ENCODE measurements at regions not wholly inside any gene's neighbourhood (a gene's known extent, or its start where the extent isn't known, plus 50 kb on each side); places are given as distances from the start of the nearest gene placed in this dataset.
A peak's percentile ranks its signal among the peaks of the same experiment; 100 is the strongest.
"Not testable (repeated sequence)": the region's sequence is repeated elsewhere in the genome, so short reads cannot be mapped to it uniquely, and the experiment has no call there.

- Histone ChIP-seq H3K27ac (no peak overlapping the region), H3K9me3 (peaks cover 0 to 8% (median 0%) of the 10 kb centered on the region in 4 donors), H3K4me1 (no peaks in the 10 kb centered on the region), H3K4me3 (no peak overlapping the region), H3K36me3 (no peaks in the 10 kb centered on the region), H3K27me3 (no peaks in the 10 kb centered on the region)
- DNase-seq (ENCODE audit: low spot score in 2 of 2), result no peak
- TF ChIP-seq POLR2A (IDR thresholded peaks at IDR 0.05), result no peak
- TF ChIP-seq CTCF (IDR thresholded peaks at IDR 0.05), result no peak
- no peak for TF ChIP-seq EP300 (IDR thresholded peaks at IDR 0.05)
Observed at GRCh38 chr11:57057561-57057960, 68.8 kb downstream of the OR5AK2 start.

- H3K9me3 ChIP-seq, result peaks cover 0 to 26% (median 0%) of the 10 kb centered on the region in 4 donors
- WGBS, 2 donors, result 86 to 95% methylated on average over 7 of the region's 7 CpGs
- not testable (repeated sequence) for H3K4me3 ChIP-seq; H3K4me1 ChIP-seq; DNase-seq (ENCODE audit: low spot score in 2 of 2); H3K27ac ChIP-seq; H3K36me3 ChIP-seq; H3K27me3 ChIP-seq
Observed at GRCh38 chr11:57062957-57063356, 74.2 kb downstream of the OR5AK2 start.

DNA sequence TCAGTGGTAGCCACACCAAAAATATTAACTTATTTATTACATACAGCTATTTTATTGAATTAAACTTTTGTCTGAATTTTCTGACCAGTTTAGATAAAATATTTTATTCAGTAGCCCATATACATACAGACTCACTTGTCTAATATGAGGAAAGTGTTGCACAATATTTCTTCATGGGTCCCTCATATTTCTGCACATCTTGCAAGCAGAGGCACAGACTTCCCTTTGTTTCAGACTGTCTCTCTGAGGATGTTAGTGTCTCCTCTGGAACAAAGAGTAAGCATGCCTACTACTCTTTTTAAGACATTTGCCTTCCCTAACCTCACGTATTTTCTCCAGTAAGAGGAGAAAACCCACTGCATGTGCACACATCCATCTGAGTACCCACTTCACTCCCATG, 81.2 kb downstream of the OR5AK2 start:
- Histone ChIP-seq H3K9me3 (peaks cover 0 to 10% (median 0%) of the 10 kb centered on the region in 4 donors), H3K36me3 (no peaks in the 10 kb centered on the region), H3K27ac (no peak overlapping the region), H3K4me3 (no peak overlapping the region), H3K4me1 (peaks cover 0 to 17% (median 0%) of the 10 kb centered on the region in 4 donors), H3K27me3 (no peaks in the 10 kb centered on the region)
- WGBS, 2 donors, result 38 to 43% methylated on average over 1 of the region's 1 CpG
- TF ChIP-seq POLR2A (IDR thresholded peaks at IDR 0.05), result no peak
- TF ChIP-seq CTCF (IDR thresholded peaks at IDR 0.05), result no peak
- no peak for TF ChIP-seq EP300 (IDR thresholded peaks at IDR 0.05)
- DNase-seq (ENCODE audit: low spot score in 2 of 2), result no peak

- peaks cover 0 to 10% (median 0%) of the 10 kb centered on the region in 4 donors for H3K9me3 ChIP-seq
- peaks cover 0 to 17% (median 0%) of the 10 kb centered on the region in 4 donors for H3K4me1 ChIP-seq
- no peak overlapping the region for H3K4me3 ChIP-seq
- TF ChIP-seq CTCF (IDR thresholded peaks at IDR 0.05) (no peak), POLR2A (IDR thresholded peaks at IDR 0.05) (no peak), EP300 (IDR thresholded peaks at IDR 0.05) (no peak)
- no peak for DNase-seq (ENCODE audit: low spot score in 2 of 2)
- no peaks in the 10 kb centered on the region for H3K27me3 ChIP-seq
- no peaks in the 10 kb centered on the region for H3K36me3 ChIP-seq
- H3K27ac ChIP-seq, result peak overlapping the region in 1 of 4 donors; percentile 74
Observed at GRCh38 chr11:57071829-57072228, 83.1 kb downstream of the OR5AK2 start.

- Histone ChIP-seq H3K4me3 (no peak overlapping the region), H3K27ac (peak overlapping the region in 2 of 4 donors; percentile 5 to 74), H3K4me1 (peaks cover 0 to 17% (median 0%) of the 10 kb centered on the region in 4 donors), H3K27me3 (no peaks in the 10 kb centered on the region), H3K9me3 (peaks cover 0 to 2% (median 0%) of the 10 kb centered on the region in 4 donors), H3K36me3 (no peaks in the 10 kb centered on the region)
- DNase-seq (ENCODE audit: low spot score in 2 of 2), result peak in 1 of 2 donors; percentile 6
- no peak for TF ChIP-seq POLR2A (IDR thresholded peaks at IDR 0.05)
- peak in 1 of 2 donors; percentile 34 for TF ChIP-seq EP300 (IDR thresholded peaks at IDR 0.05)
- TF ChIP-seq CTCF (IDR thresholded peaks at IDR 0.05), result no peak
Observed at GRCh38 chr11:57072640-57073039, 83.9 kb downstream of the OR5AK2 start.

DNA sequence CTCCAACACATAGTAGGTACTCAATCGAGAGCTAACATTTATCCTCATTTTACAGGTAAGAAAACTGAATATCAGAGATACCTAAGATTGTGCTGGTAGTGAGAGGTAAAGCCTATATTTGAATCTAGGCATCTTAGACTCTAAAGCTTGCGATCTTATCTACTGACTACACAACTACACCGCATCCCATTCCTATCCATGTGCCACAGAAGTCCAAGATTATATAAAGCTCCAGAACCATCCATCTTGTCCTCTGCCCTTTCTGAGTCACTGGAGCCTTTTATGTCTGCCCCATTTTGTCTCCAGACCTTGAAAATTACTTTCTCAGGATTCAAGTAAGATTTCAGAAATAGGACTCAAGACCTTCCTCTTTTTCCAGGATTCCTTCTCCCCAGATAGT, 84.4 kb downstream of the OR5AK2 start:
- TF ChIP-seq POLR2A (IDR thresholded peaks at IDR 0.05) (no peak), CTCF (IDR thresholded peaks at IDR 0.05) (no peak), EP300 (IDR thresholded peaks at IDR 0.05) (no peak)
- H3K27me3 ChIP-seq, result no peaks in the 10 kb centered on the region
- peak overlapping the region in 1 of 4 donors; percentile 38 for H3K27ac ChIP-seq
- DNase-seq (ENCODE audit: low spot score in 2 of 2), result no peak
- H3K9me3 ChIP-seq, result no peaks in the 10 kb centered on the region
- no peaks in the 10 kb centered on the region for H3K36me3 ChIP-seq
- 85 to 88% methylated on average over 3 of the region's 3 CpGs for WGBS, 2 donors
- H3K4me3 ChIP-seq, result no peak overlapping the region
- H3K4me1 ChIP-seq, result peaks cover 0 to 17% (median 0%) of the 10 kb centered on the region in 4 donors

Data from tibial nerve (tissue), 4 donors.